ENCODE measurements at regions not wholly inside any gene's neighbourhood (a gene's known extent, or its start where the extent isn't known, plus 50 kb on each side); places are given as distances from the start of the nearest gene placed in this dataset.

GRCh38 chr19:33900817-33901216, 104.1 kb downstream of the KCTD15 start:
- Mint-ChIP-seq H3K4me3 (ENCODE audit: low read depth) (no peak overlapping the region), H3K9me3 (ENCODE audit: low read depth) (peaks cover 14% of the 10 kb centered on the region), H3K27ac (no peak overlapping the region), H3K36me3 (ENCODE audit: insufficient read depth) (peaks cover 5% of the 10 kb centered on the region), H3K4me1 (ENCODE audit: low read depth) (peaks cover 6% of the 10 kb centered on the region), H3K27me3 (peaks cover 7% of the 10 kb centered on the region)
- TF ChIP-seq CTCF (IDR thresholded peaks at IDR 0.05; ENCODE audit: unreplicated experiment) = no peak
- DNase-seq (ENCODE audit: low spot score, unreplicated experiment) = no peak

- Mint-ChIP-seq H3K27me3 (peaks cover 12% of the 10 kb centered on the region), H3K9me3 (ENCODE audit: low read depth) (peaks cover 14% of the 10 kb centered on the region), H3K4me1 (ENCODE audit: low read depth) (peaks cover 8% of the 10 kb centered on the region), H3K36me3 (ENCODE audit: insufficient read depth) (peaks cover 5% of the 10 kb centered on the region), H3K4me3 (ENCODE audit: low read depth) (no peak overlapping the region), H3K27ac (no peak overlapping the region)
- TF ChIP-seq CTCF (IDR thresholded peaks at IDR 0.05; ENCODE audit: unreplicated experiment) = no peak
- DNase-seq (ENCODE audit: low spot score, unreplicated experiment) = no peak
Observed at GRCh38 chr19:33902395-33902794, 105.7 kb downstream of the KCTD15 start.

- Mint-ChIP-seq H3K27ac (no peak overlapping the region), H3K4me3 (ENCODE audit: low read depth) (no peak overlapping the region), H3K9me3 (ENCODE audit: low read depth) (peaks cover 11% of the 10 kb centered on the region), H3K36me3 (ENCODE audit: insufficient read depth) (peaks cover 2% of the 10 kb centered on the region), H3K27me3 (peaks cover 14% of the 10 kb centered on the region), H3K4me1 (ENCODE audit: low read depth) (peaks cover 9% of the 10 kb centered on the region)
- TF ChIP-seq CTCF (IDR thresholded peaks at IDR 0.05; ENCODE audit: unreplicated experiment) = no peak
- no peak for DNase-seq (ENCODE audit: low spot score, unreplicated experiment)
Observed at GRCh38 chr19:33902802-33903488, 106.3 kb downstream of the KCTD15 start.

- Mint-ChIP-seq H3K36me3 (ENCODE audit: insufficient read depth) (no peaks in the 10 kb centered on the region), H3K4me1 (ENCODE audit: low read depth) (peaks cover 9% of the 10 kb centered on the region), H3K27ac (no peak overlapping the region), H3K4me3 (ENCODE audit: low read depth) (no peak overlapping the region), H3K27me3 (peaks cover 19% of the 10 kb centered on the region), H3K9me3 (ENCODE audit: low read depth) (peaks cover 6% of the 10 kb centered on the region)
- DNase-seq (ENCODE audit: low spot score, unreplicated experiment) = no peak
- no peak for TF ChIP-seq CTCF (IDR thresholded peaks at IDR 0.05; ENCODE audit: unreplicated experiment)
Observed at GRCh38 chr19:33903489-33903850, 106.8 kb downstream of the KCTD15 start.

GRCh38 chr19:33904681-33905080, 108.0 kb downstream of the KCTD15 start:
- H3K4me3 Mint-ChIP-seq (ENCODE audit: low read depth) = peak overlapping the region; percentile 80
- TF ChIP-seq CTCF (IDR thresholded peaks at IDR 0.05; ENCODE audit: unreplicated experiment) = no peak
- peaks cover 9% of the 10 kb centered on the region for H3K4me1 Mint-ChIP-seq (ENCODE audit: low read depth)
- H3K27me3 Mint-ChIP-seq = peaks cover 25% of the 10 kb centered on the region
- H3K9me3 Mint-ChIP-seq (ENCODE audit: low read depth) = no peaks in the 10 kb centered on the region
- H3K27ac Mint-ChIP-seq = peak overlapping the region; percentile 96
- no peaks in the 10 kb centered on the region for H3K36me3 Mint-ChIP-seq (ENCODE audit: insufficient read depth)
- no peak for DNase-seq (ENCODE audit: low spot score, unreplicated experiment)
